ENCODE measurements at regions not wholly inside any gene's neighbourhood (a gene's known extent, or its start where the extent isn't known, plus 50 kb on each side); places are given as distances from the start of the nearest gene placed in this dataset.

GRCh38 chr13:26495750-26496149 lies 61.7 kb upstream of the WASF3 start:
- no peak for TF ChIP-seq TAF1 (IDR thresholded peaks at IDR 0.05; ENCODE audit: borderline replicate concordance, low read depth, low read length)
- no peak for TF ChIP-seq RFX5 (IDR thresholded peaks at IDR 0.05; ENCODE audit: low read length)
- TF ChIP-seq MAX (IDR thresholded peaks at IDR 0.05; ENCODE audit: low read depth) = no peak
- no peak for TF ChIP-seq RAD21 (IDR thresholded peaks at IDR 0.05; ENCODE audit: low read length)
- no peak for TF ChIP-seq REST (IDR thresholded peaks at IDR 0.05; ENCODE audit: low read depth, low read length)
- no peak for TF ChIP-seq FOXJ3 (CRISPR knock-in tag; IDR thresholded peaks at IDR 0.05)
- no peak for TF ChIP-seq EZH2phosphoT487 (IDR thresholded peaks at IDR 0.05; ENCODE audit: borderline replicate concordance, low read depth)
- no peak for TF ChIP-seq CTCF (IDR thresholded peaks at IDR 0.05)
- TF ChIP-seq NRF1 (IDR thresholded peaks at IDR 0.05; ENCODE audit: low read depth, low read length) = no peak
- no peak for TF ChIP-seq POLR2AphosphoS5 (IDR thresholded peaks at IDR 0.05; ENCODE audit: low read depth, low read length)
- no peak for TF ChIP-seq ELF1 (IDR thresholded peaks at IDR 0.05)

Data from SK-N-SH (cell line).